Activated T-cell treated with anti-CD3 and anti-CD28 coated beads, Interleukin-2, amount 50 U/mL, for 72 hours (primary cell): ENCODE measurements at regions not wholly inside any gene's neighbourhood (a gene's known extent, or its start where the extent isn't known, plus 50 kb on each side); places are given as distances from the start of the nearest gene placed in this dataset.
"Not testable (repeated sequence)": the region's sequence is repeated elsewhere in the genome, so short reads cannot be mapped to it uniquely, and the experiment has no call there.

Experiments used
- ATAC-seq, 2 donors: fragments of 150-1000 bp; cut with Tn5 transposase; replicated peaks in 1 of 2; 2 replicates each; pipeline ENCODE4 v1.10.0; 2021; ENCODE audit warnings: moderate library complexity in 2 of 2, mild to moderate bottlenecking in 1 of 2
- DNase-seq, 2 donors: peaks; one replicate each; pipeline ENCODE4 v3.0.0; 2021 to 2022; ENCODE audit warnings: mixed read lengths in 1 of 2
- H3K27ac Mint-ChIP-seq: one replicate; pipeline ENCODE4 v1.8.0; 2022; ENCODE audit warnings: mild to moderate bottlenecking, moderate library complexity, mixed read lengths
- H3K27me3 Mint-ChIP-seq: one replicate; pipeline ENCODE4 v1.8.0; 2022; ENCODE audit warnings: low read depth, mixed read lengths
- H3K36me3 Mint-ChIP-seq, 2 donors: one replicate each; pipeline ENCODE4 v1.8.0; 2022; ENCODE audit warnings: mixed read lengths in 2 of 2, mild to moderate bottlenecking in 1 of 2; ENCODE audit not compliant: insufficient read depth in 2 of 2
- H3K4me1 Mint-ChIP-seq: one replicate; pipeline ENCODE4 v1.8.0; 2022; ENCODE audit warnings: low read depth, mixed read lengths
- H3K4me3 Mint-ChIP-seq, 2 donors: one replicate each; pipeline ENCODE4 v1.8.0; 2022; ENCODE audit warnings: mild to moderate bottlenecking in 2 of 2, mixed read lengths in 2 of 2, moderate library complexity in 2 of 2
- H3K9me3 Mint-ChIP-seq, 2 donors: one replicate each; pipeline ENCODE4 v1.8.0; 2022; ENCODE audit warnings: mixed read lengths in 2 of 2

DNA sequence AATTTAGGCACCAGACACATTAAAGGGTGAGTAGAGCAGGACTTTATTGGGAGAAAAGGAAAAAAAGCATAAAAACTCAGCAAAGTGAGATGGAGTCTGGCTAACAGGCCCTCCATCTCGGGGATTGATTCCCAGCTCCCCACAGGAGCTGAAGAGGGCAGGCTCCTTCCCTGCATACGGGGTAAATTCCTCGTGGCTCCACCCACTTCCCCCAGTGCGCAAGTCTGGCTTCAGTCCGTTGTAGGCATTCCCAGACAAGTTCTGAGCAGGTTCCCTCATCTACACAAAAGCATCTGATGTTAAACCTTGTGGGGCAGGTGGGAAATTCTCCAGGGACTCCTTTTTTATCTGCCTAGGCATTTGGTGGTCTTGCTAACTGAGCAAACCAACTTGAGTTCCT is 722.6 kb downstream of the ZNF385D start:
- no peaks in the 10 kb centered on the region for H3K36me3 Mint-ChIP-seq
- no peak overlapping the region for H3K27ac Mint-ChIP-seq
- H3K27me3 Mint-ChIP-seq = no peaks in the 10 kb centered on the region
- H3K9me3 Mint-ChIP-seq = peaks cover 4 to 13% of the 10 kb centered on the region in 2 donors
- H3K4me1 Mint-ChIP-seq = no peaks in the 10 kb centered on the region
- DNase-seq (no peak), ATAC-seq (no peak)
- no peak overlapping the region for H3K4me3 Mint-ChIP-seq

DNA sequence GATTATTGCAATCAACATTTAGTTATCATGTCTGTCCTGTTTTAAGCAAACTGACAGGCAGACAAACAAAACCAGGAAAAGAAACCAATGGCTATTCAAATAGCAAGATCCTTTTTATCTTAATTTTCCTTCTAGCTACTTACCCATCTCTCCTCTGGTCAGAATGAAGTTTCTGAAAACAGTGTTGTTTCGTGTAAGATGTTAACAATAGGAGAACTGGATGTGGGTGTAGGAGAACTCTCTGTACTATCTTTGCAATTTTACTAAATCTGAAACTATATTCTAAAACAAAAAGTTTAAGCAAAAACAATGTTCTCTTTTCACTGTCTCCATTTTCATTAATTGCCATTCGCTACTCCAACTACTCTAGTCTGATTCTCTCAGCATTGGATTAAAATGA is 726.4 kb downstream of the ZNF385D start:
- Mint-ChIP-seq H3K36me3 (no peaks in the 10 kb centered on the region), H3K4me3 (no peak overlapping the region), H3K4me1 (no peaks in the 10 kb centered on the region), H3K9me3 (peaks cover 4 to 14% of the 10 kb centered on the region in 2 donors), H3K27me3 (no peaks in the 10 kb centered on the region), H3K27ac (no peak overlapping the region)
- DNase-seq (no peak), ATAC-seq (no peak)

- no peaks in the 10 kb centered on the region for H3K4me1 Mint-ChIP-seq
- ATAC-seq = no peak
- no peak overlapping the region for H3K27ac Mint-ChIP-seq
Observed at GRCh38 chr3:21020681-21021080, 730.3 kb downstream of the ZNF385D start.

GRCh38 chr3:21020043-21020442 is 731.0 kb downstream of the ZNF385D start:
- H3K4me1 Mint-ChIP-seq = no peaks in the 10 kb centered on the region
- H3K4me3 Mint-ChIP-seq = no peak overlapping the region
- no peaks in the 10 kb centered on the region for H3K27me3 Mint-ChIP-seq
- DNase-seq (no peak), ATAC-seq (no peak)
- H3K27ac Mint-ChIP-seq = no peak overlapping the region
- H3K36me3 Mint-ChIP-seq = peaks cover 1 to 2% of the 10 kb centered on the region in 2 donors
- peaks cover 7 to 13% of the 10 kb centered on the region in 2 donors for H3K9me3 Mint-ChIP-seq

More at GRCh38 chr3:21020681-21021080, 730.3 kb downstream of the ZNF385D start:
- Mint-ChIP-seq H3K27me3 (no peaks in the 10 kb centered on the region), H3K9me3 (peaks cover 7 to 10% of the 10 kb centered on the region in 2 donors), H3K4me3 (no peak overlapping the region), H3K36me3 (peaks cover 1 to 2% of the 10 kb centered on the region in 2 donors)
- DNase-seq = no peak

DNA sequence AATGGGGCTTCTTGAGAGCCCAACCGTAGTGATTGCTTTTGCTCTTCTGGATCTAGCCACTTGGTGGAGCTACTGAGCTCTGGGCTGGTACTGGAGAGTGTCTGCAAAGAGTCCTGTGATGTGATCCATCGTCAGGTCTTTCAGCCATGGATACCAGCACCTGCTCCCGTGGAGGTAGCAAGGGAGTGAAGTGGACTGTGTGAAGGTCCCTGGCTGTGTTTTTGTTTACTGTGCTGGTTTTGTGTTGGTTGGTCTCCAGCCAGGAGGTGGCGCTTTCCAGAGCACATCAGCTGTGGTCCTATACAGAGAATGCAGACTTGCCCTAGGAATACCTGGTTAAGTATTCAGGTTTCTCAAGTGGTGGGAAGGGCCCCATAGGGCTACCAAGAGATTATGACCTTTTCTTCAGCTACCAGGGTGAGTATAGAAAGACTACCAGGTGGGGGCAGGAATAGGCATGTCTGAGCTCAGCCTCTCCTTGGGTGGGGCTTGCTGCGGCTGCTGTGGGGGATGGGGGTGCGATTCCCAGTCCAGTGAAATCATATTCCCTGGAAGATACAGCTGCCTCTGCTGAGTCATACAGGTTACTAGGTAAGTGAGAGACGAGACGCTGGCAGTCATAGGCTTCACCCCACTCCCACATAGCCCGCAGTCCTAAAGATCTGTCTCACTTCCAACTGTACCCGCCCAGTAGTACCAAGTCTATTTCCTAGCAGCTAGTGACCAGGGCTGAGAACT is 733.7 kb downstream of the ZNF385D start:
- DNase-seq (no peak), ATAC-seq (no peak)
- Mint-ChIP-seq H3K27me3 (no peaks in the 10 kb centered on the region), H3K4me3 (no peak overlapping the region), H3K36me3 (peaks cover 1 to 5% of the 10 kb centered on the region in 2 donors), H3K27ac (no peak overlapping the region), H3K4me1 (no peaks in the 10 kb centered on the region), H3K9me3 (peaks cover 14 to 15% of the 10 kb centered on the region in 2 donors)

DNA sequence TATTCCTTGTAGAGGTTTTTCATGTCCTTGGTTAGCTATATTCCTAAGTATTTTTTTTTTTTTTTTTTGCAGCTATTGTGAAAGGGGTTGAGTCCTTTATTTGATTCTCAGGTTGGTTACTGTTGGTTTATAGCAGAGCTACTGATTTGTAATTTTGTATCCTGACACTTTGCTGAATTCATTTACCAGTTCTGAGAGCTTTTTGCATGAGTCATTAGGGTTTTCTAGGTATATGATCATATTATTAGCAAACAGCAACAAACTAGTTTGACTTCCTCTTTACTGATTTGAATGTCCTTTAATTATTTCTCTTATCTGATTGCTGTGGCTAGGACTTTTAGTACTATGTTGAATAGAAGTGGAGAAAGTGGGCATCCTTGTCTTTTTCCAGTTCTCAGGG is 737.4 kb downstream of the ZNF385D start:
- Mint-ChIP-seq H3K9me3 (peaks cover 13 to 20% of the 10 kb centered on the region in 2 donors), H3K27ac (no peak overlapping the region), H3K36me3 (peaks cover 1 to 3% of the 10 kb centered on the region in 2 donors), H3K4me3 (no peak overlapping the region), H3K27me3 (no peaks in the 10 kb centered on the region), H3K4me1 (no peaks in the 10 kb centered on the region)
- ATAC-seq (no peak), DNase-seq (no peak)

- Mint-ChIP-seq H3K4me1 (no peaks in the 10 kb centered on the region), H3K4me3 (no peak overlapping the region), H3K36me3 (peaks cover 0 to 2% of the 10 kb centered on the region in 2 donors), H3K27ac (no peak overlapping the region), H3K9me3 (peaks cover 3 to 9% of the 10 kb centered on the region in 2 donors), H3K27me3 (no peaks in the 10 kb centered on the region)
- no peak for ATAC-seq
- no peak for DNase-seq
Observed at GRCh38 chr3:20999661-21000060, 751.3 kb downstream of the ZNF385D start.

- H3K27me3 Mint-ChIP-seq = no peaks in the 10 kb centered on the region
- no peaks in the 10 kb centered on the region for H3K36me3 Mint-ChIP-seq
- ATAC-seq = no peak
- no peak overlapping the region for H3K4me3 Mint-ChIP-seq
- H3K27ac Mint-ChIP-seq = no peak overlapping the region
- no peaks in the 10 kb centered on the region for H3K4me1 Mint-ChIP-seq
- H3K9me3 Mint-ChIP-seq = peaks cover 2 to 4% of the 10 kb centered on the region in 2 donors
- DNase-seq = no peak
Observed at GRCh38 chr3:20997183-20997582, 753.8 kb downstream of the ZNF385D start.

DNA sequence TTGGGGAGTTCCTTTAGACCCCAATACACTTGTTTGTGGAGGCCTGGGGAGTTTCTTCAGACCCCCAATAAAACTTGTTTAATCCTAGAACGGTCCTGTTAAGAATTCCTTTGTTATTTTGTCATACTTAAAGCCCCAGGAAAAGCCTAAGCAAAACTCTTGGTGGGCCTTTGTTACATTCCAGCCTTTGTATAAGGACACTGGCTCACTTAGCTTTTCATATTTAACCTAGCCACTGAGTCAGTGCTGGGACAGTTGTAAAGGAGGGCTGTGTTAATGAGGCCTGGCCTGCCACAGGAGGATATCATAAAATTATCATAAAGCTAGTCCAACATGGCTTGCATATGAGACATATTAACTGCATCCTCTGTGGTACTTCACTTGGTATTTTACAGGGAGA is 760.1 kb downstream of the ZNF385D start:
- Mint-ChIP-seq H3K27me3 (no peaks in the 10 kb centered on the region), H3K4me1 (no peaks in the 10 kb centered on the region), H3K36me3 (no peaks in the 10 kb centered on the region), H3K4me3 (no peak overlapping the region), H3K9me3 (peaks cover 0 to 4% of the 10 kb centered on the region in 2 donors), H3K27ac (no peak overlapping the region)
- ATAC-seq (no peak), DNase-seq (no peak)

GRCh38 chr3:20989653-20990052 is 761.4 kb downstream of the ZNF385D start:
- H3K36me3 Mint-ChIP-seq, DNase-seq, ATAC-seq, H3K9me3 Mint-ChIP-seq, H3K4me3 Mint-ChIP-seq, H3K27me3 Mint-ChIP-seq, H3K4me1 Mint-ChIP-seq, H3K27ac Mint-ChIP-seq: not testable (repeated sequence)

DNA sequence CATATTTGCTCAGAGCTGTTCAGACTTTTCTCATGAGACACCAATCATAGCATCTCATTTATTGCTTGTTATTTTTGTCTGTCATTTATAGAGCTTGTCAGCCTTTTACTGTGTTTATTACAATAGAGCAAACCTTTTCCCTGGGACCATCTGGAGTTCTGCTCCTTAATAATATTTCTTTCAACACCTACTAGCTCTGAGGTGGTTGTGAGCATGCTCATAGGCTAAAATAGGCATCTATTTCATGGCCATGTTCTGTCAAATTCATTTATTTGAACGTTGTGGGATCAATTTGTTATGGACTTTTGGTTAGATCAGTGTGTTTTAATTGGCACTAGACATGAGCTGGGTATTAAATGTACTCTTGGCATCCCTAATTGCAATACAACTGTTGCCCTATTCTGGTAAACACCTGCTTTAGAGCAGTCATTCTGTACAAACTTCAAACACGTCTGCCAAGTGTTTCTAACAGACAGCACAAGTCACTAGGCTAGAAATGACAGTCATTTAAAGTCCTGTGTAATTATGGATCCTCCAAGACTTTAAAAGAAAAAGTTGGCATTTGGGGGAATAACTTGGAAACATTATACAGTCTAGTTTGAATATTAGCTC is 766.3 kb downstream of the ZNF385D start:
- Mint-ChIP-seq H3K9me3 (peaks cover 5 to 12% of the 10 kb centered on the region in 2 donors), H3K36me3 (no peaks in the 10 kb centered on the region), H3K4me1 (no peaks in the 10 kb centered on the region), H3K4me3 (no peak overlapping the region), H3K27ac (no peak overlapping the region), H3K27me3 (no peaks in the 10 kb centered on the region)
- ATAC-seq (no peak), DNase-seq (no peak)

DNA sequence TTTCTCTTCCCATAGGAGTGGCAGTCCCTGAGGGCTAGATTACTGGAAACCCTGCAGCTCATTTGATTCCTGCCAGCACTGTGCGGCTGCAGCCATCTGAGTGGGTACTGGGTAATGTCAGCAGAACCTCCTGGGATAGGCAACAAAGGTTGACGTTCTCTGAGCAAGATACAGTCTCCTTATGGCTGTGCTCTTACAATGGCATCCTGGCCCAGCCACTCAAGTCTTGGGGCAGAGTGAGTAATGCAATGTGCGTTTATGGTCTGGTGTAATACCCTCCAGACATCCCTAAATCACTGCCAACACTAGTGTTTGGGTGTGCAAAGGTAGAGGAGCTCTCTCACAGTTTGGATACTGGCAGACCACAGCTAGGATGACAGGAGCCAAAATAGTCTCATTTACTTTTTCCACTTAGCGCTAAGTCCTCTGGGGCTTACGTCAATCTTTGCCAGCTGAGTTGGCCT is 775.8 kb downstream of the ZNF385D start:
- no peaks in the 10 kb centered on the region for H3K27me3 Mint-ChIP-seq
- DNase-seq (no peak), ATAC-seq (no peak)
- peaks cover 9 to 18% of the 10 kb centered on the region in 2 donors for H3K9me3 Mint-ChIP-seq
- no peak overlapping the region for H3K27ac Mint-ChIP-seq
- no peak overlapping the region for H3K4me3 Mint-ChIP-seq
- no peaks in the 10 kb centered on the region for H3K36me3 Mint-ChIP-seq
- no peaks in the 10 kb centered on the region for H3K4me1 Mint-ChIP-seq

DNA sequence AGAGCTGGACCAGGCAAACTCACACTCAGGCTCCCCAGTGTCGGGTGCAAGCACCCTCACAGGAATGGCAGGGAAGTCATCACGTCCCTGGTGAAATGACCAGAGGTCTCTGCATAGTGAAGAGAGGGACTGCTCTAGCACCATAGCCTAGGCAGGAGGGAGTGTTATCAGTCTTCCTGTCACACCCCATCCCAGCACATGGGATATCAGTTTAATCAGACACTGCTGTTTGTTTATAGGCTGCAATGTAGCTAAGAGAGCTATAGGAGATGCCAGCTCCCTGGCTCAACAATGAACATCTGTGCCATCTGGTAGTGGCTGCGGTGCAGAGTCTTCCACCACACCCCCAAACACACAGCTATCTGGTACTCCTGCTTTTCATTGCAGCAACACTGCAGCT is 776.6 kb downstream of the ZNF385D start:
- Mint-ChIP-seq H3K9me3 (peaks cover 14 to 17% of the 10 kb centered on the region in 2 donors), H3K36me3 (no peaks in the 10 kb centered on the region), H3K27ac (no peak overlapping the region), H3K27me3 (no peaks in the 10 kb centered on the region), H3K4me3 (no peak overlapping the region), H3K4me1 (no peaks in the 10 kb centered on the region)
- no peak for DNase-seq
- ATAC-seq = no peak
